H9 (cell line): ENCODE measurements at regions not wholly inside any gene's neighbourhood (a gene's known extent, or its start where the extent isn't known, plus 50 kb on each side); places are given as distances from the start of the nearest gene placed in this dataset.

Experiments
- DNase-seq: peaks from one replicate; pipeline ENCODE4 v3.0.0-alpha.2; 2017
- H2AFZ ChIP-seq: one replicate; pipeline ENCODE4 v1.6.1; 2013; ENCODE audit warnings: mild to moderate bottlenecking, low read length, control low read depth, moderate library complexity
- H2AK5ac ChIP-seq: 2 replicates; pipeline ENCODE4 v1.6.1; 2013; ENCODE audit warnings: low read length, control low read depth, mixed read lengths; ENCODE audit not compliant: insufficient read length
- H2BK120ac ChIP-seq: one replicate; pipeline ENCODE4 v1.6.1; 2013; ENCODE audit warnings: low read depth, mild to moderate bottlenecking, low read length, control low read depth, inconsistent platforms; ENCODE audit not compliant: poor library complexity, severe bottlenecking
- H2BK12ac ChIP-seq: 2 replicates; pipeline ENCODE4 v1.6.1; 2013; ENCODE audit warnings: low read length, control low read depth, mixed read lengths, low read depth; ENCODE audit not compliant: insufficient read length
- H2BK15ac ChIP-seq: 2 replicates; pipeline ENCODE4 v1.6.1; 2013; ENCODE audit warnings: low read depth, low read length, control low read depth
- H2BK20ac ChIP-seq: one replicate; pipeline ENCODE4 v1.6.1; 2013; ENCODE audit warnings: low read depth, mild to moderate bottlenecking, low read length, control low read depth, inconsistent platforms; ENCODE audit not compliant: poor library complexity, severe bottlenecking
- H2BK5ac ChIP-seq: 2 replicates; pipeline ENCODE4 v1.6.1; 2013; ENCODE audit warnings: low read length, control low read depth, mixed read lengths; ENCODE audit not compliant: insufficient read length
- H3K14ac ChIP-seq: 2 replicates; pipeline ENCODE4 v1.6.1; 2013; ENCODE audit warnings: low read length, control low read depth; ENCODE audit not compliant: insufficient read depth
- H3K18ac ChIP-seq: 2 replicates; pipeline ENCODE4 v1.6.1; 2013; ENCODE audit warnings: low read depth, mild to moderate bottlenecking, mixed read lengths, low read length, control low read depth; ENCODE audit not compliant: insufficient read length
- H3K23ac ChIP-seq: 2 replicates; pipeline ENCODE4 v1.6.1; 2013; ENCODE audit warnings: low read length, control low read depth, mixed read lengths, low read depth; ENCODE audit not compliant: insufficient read length
- H3K23me2 ChIP-seq: 2 replicates; pipeline ENCODE4 v1.6.1; 2013; ENCODE audit warnings: low read depth, mild to moderate bottlenecking, mixed read lengths, low read length, control low read depth; ENCODE audit not compliant: insufficient read length, poor library complexity, severe bottlenecking
- H3K27ac ChIP-seq: 2 replicates; pipeline ENCODE4 v1.5.1; 2013; ENCODE audit warnings: low read length, control low read depth, mixed read lengths, low read depth; ENCODE audit not compliant: insufficient read length
- H3K27me3 ChIP-seq: 2 replicates; pipeline ENCODE4 v1.6.1; 2013; ENCODE audit warnings: low read length, control low read depth, inconsistent platforms; ENCODE audit not compliant: insufficient read depth
- H3K4ac ChIP-seq: 2 replicates; pipeline ENCODE4 v1.6.1; 2013; ENCODE audit warnings: low read depth, mild to moderate bottlenecking, control low read depth, inconsistent platforms, low read length, moderate library complexity
- H3K4me1 ChIP-seq: 2 replicates; pipeline ENCODE4 v1.6.1; 2013; ENCODE audit warnings: low read length, control low read depth, inconsistent platforms; ENCODE audit not compliant: insufficient read depth
- H3K4me2 ChIP-seq: 2 replicates; pipeline ENCODE4 v1.6.1; 2013; ENCODE audit warnings: low read length, control low read depth, mixed read lengths; ENCODE audit not compliant: insufficient read length, insufficient read depth
- H3K56ac ChIP-seq: 2 replicates; pipeline ENCODE4 v1.6.1; 2013; ENCODE audit warnings: low read depth, mild to moderate bottlenecking, mixed read lengths, low read length, control low read depth; ENCODE audit not compliant: insufficient read length
- H3K79me1 ChIP-seq: 2 replicates; pipeline ENCODE4 v1.6.1; 2013; ENCODE audit warnings: low read depth, mild to moderate bottlenecking, moderate library complexity, low read length, control low read depth, inconsistent platforms; ENCODE audit not compliant: insufficient read depth, poor library complexity, severe bottlenecking
- H3K79me2 ChIP-seq: 2 replicates; pipeline ENCODE4 v1.6.1; 2013; ENCODE audit warnings: low read length, control low read depth, inconsistent platforms; ENCODE audit not compliant: insufficient read depth
- H3K9ac ChIP-seq: 2 replicates; pipeline ENCODE4 v1.6.1; 2013; ENCODE audit warnings: low read length, control low read depth, mixed read lengths; ENCODE audit not compliant: insufficient read length; ENCODE audit errors: extremely low read depth
- H3K9me3 ChIP-seq: one replicate; pipeline ENCODE4 v1.6.1; 2013; ENCODE audit warnings: low read depth, low read length, inconsistent platforms; ENCODE audit not compliant: control insufficient read depth
- H3T11ph ChIP-seq: one replicate; pipeline ENCODE4 v1.6.1; 2013; ENCODE audit warnings: mild to moderate bottlenecking, low read length, control low read depth, inconsistent platforms
- H4K20me1 ChIP-seq: one replicate; pipeline ENCODE4 v1.6.1; 2013; ENCODE audit not compliant: control insufficient read depth, insufficient read length, insufficient read depth
- H4K5ac ChIP-seq: 2 replicates; pipeline ENCODE4 v1.6.1; 2013; ENCODE audit warnings: low read depth, mild to moderate bottlenecking, mixed read lengths, low read length, control low read depth; ENCODE audit not compliant: insufficient read length
- H4K8ac ChIP-seq: replicated peaks from 2 replicates; pipeline ENCODE4 v1.6.1; 2013; ENCODE audit warnings: low read length, control low read depth, mixed read lengths, low read depth; ENCODE audit not compliant: insufficient read length
- H4K91ac ChIP-seq: 2 replicates; pipeline ENCODE4 v1.6.1; 2013; ENCODE audit warnings: low read depth, mild to moderate bottlenecking, moderate library complexity, mixed read lengths, low read length, control low read depth; ENCODE audit not compliant: insufficient read length
- H3K27ac Mint-ChIP-seq, 3 experiments: 2 replicates in 2 of 3; 3 replicates in 1 of 3; pipeline ENCODE4 v1.8.0; 2020 to 2021; ENCODE audit warnings: mixed read lengths in 3 of 3, mild to moderate bottlenecking in 1 of 3, moderate library complexity in 1 of 3
- H3K27me3 Mint-ChIP-seq: 2 replicates; pipeline ENCODE4 v1.8.0; 2021; ENCODE audit warnings: low read depth, mild to moderate bottlenecking, moderate library complexity, mixed read lengths
- H3K36me3 Mint-ChIP-seq, 3 experiments: 2 replicates in 2 of 3; 3 replicates in 1 of 3; pipeline ENCODE4 v1.8.0; 2020 to 2021; ENCODE audit warnings: low read depth in 3 of 3, mixed read lengths in 3 of 3; ENCODE audit not compliant: insufficient read depth in 1 of 3
- H3K4me1 Mint-ChIP-seq, 2 experiments: 2 replicates each; pipeline ENCODE4 v1.8.0; 2020; ENCODE audit warnings: mixed read lengths in 2 of 2
- H3K4me3 Mint-ChIP-seq, 2 experiments: 2 replicates in 1 of 2; 3 replicates in 1 of 2; pipeline ENCODE4 v1.8.0; 2020 to 2021; ENCODE audit warnings: mild to moderate bottlenecking in 2 of 2, mixed read lengths in 2 of 2, moderate library complexity in 1 of 2
- H3K9me3 Mint-ChIP-seq, 2 experiments: 2 replicates in 1 of 2; 3 replicates in 1 of 2; pipeline ENCODE4 v1.8.0; 2020; ENCODE audit warnings: mild to moderate bottlenecking in 2 of 2, mixed read lengths in 2 of 2, moderate library complexity in 1 of 2
- CTCF ChIP-seq: fragments of 200-600 bp; sonication (generic); conservative IDR thresholded peaks from 3 replicates; pipeline ENCODE4 v1.8.0; 2021; ENCODE audit warnings: antibody characterized with exemption, mild to moderate bottlenecking
- WGBS: extraction: QIAGEN DNeasy Blood & Tissue Kit; methylation state at CpG from one replicate; pipeline ENCODE4 v1.1.7; 2013; ENCODE audit warnings: missing lambda C conversion rate, low lambda C conversion rate, mixed read lengths; ENCODE audit not compliant: insufficient read length; ENCODE audit errors: extremely low coverage; 5-methylcytosine and 5-hydroxymethylcytosine counted together

GRCh38 chr3:26084629-26085028 lies 294.7 kb downstream of the OXSM start:
- no peak overlapping the region for H3K9ac ChIP-seq
- H3K56ac ChIP-seq: no peak overlapping the region
- no peak overlapping the region for H2BK20ac ChIP-seq
- Mint-ChIP-seq H3K27ac (no peak overlapping the region), H3K4me1 (no peaks in the 10 kb centered on the region), H3K4me3 (no peak overlapping the region), H3K27me3 (no peaks in the 10 kb centered on the region; the same call in 1 of the 2 replicates), H3K36me3 (peaks cover 11 to 25% (median 20%) of the 10 kb centered on the region in 3 experiments), H3K9me3 (peaks cover 27 to 39% of the 10 kb centered on the region in 2 experiments)
- no peaks in the 10 kb centered on the region for H3K79me2 ChIP-seq
- H3K23me2 ChIP-seq: no peaks in the 10 kb centered on the region
- no peak overlapping the region for H3K4ac ChIP-seq
- peaks cover 10% of the 10 kb centered on the region for H3K9me3 ChIP-seq
- no peaks in the 10 kb centered on the region for H3K27me3 ChIP-seq
- no peaks in the 10 kb centered on the region for H3K4me1 ChIP-seq
- no peak overlapping the region for H3K23ac ChIP-seq
- H3T11ph ChIP-seq: no peak overlapping the region
- no peaks in the 10 kb centered on the region for H4K20me1 ChIP-seq
- no peak overlapping the region for H2BK120ac ChIP-seq
- no peak overlapping the region for H2BK15ac ChIP-seq
- no CpG with 5 or more reads among the region's 2 CpGs for WGBS
- H2BK5ac ChIP-seq: no peak overlapping the region
- H4K5ac ChIP-seq: no peak overlapping the region
- H3K79me1 ChIP-seq: no peaks in the 10 kb centered on the region
- H3K4me2 ChIP-seq: no peak overlapping the region
- H2AFZ ChIP-seq: no peak overlapping the region
- no peak overlapping the region for H4K8ac ChIP-seq
- no peak overlapping the region for H3K27ac ChIP-seq
- no peak overlapping the region for H4K91ac ChIP-seq
- H3K18ac ChIP-seq: no peak overlapping the region
- no peak overlapping the region for H2AK5ac ChIP-seq
- no peak overlapping the region for H3K14ac ChIP-seq
- TF ChIP-seq CTCF: no peak
- DNase-seq: no peak
- H2BK12ac ChIP-seq: no peak overlapping the region
